ENCODE measurements at regions not wholly inside any gene's neighbourhood (a gene's known extent, or its start where the extent isn't known, plus 50 kb on each side); places are given as distances from the start of the nearest gene placed in this dataset.

- no peak for TF ChIP-seq CTCF (IDR thresholded peaks at IDR 0.05)
Observed at GRCh38 chr15:66959875-66960274, 105.5 kb upstream of the SMAD3 start.

GRCh38 chr15:66960519-66960918 is 104.9 kb upstream of the SMAD3 start:
- H3K4me3 ChIP-seq = no peak overlapping the region
- TF ChIP-seq CTCF (IDR thresholded peaks at IDR 0.05) = no peak
- H3K27ac ChIP-seq = no peak overlapping the region
- H3K36me3 ChIP-seq = no peaks in the 10 kb centered on the region
- no peaks in the 10 kb centered on the region for H3K27me3 ChIP-seq
- no peak for DNase-seq (ENCODE audit: low spot score)
- no peaks in the 10 kb centered on the region for H3K9me3 ChIP-seq
- H3K4me1 ChIP-seq = no peaks in the 10 kb centered on the region

More at GRCh38 chr15:66959875-66960274, 105.5 kb upstream of the SMAD3 start:
- no peak for DNase-seq (ENCODE audit: low spot score)
- no peaks in the 10 kb centered on the region for H3K4me1 ChIP-seq
- H3K27ac ChIP-seq = no peak overlapping the region
- H3K36me3 ChIP-seq = no peaks in the 10 kb centered on the region
- H3K27me3 ChIP-seq = no peaks in the 10 kb centered on the region
- no peak overlapping the region for H3K4me3 ChIP-seq
- no peaks in the 10 kb centered on the region for H3K9me3 ChIP-seq

- no peaks in the 10 kb centered on the region for H3K9me3 ChIP-seq
- DNase-seq (ENCODE audit: low spot score) = no peak
- H3K4me1 ChIP-seq = no peaks in the 10 kb centered on the region
- H3K4me3 ChIP-seq = no peak overlapping the region
- H3K27ac ChIP-seq = no peak overlapping the region
- TF ChIP-seq CTCF (IDR thresholded peaks at IDR 0.05) = no peak
- H3K36me3 ChIP-seq = no peaks in the 10 kb centered on the region
- no peaks in the 10 kb centered on the region for H3K27me3 ChIP-seq
Observed at GRCh38 chr15:66961407-66961884, 104.0 kb upstream of the SMAD3 start.

GRCh38 chr15:66961901-66962300 is 103.5 kb upstream of the SMAD3 start:
- no peak for TF ChIP-seq CTCF (IDR thresholded peaks at IDR 0.05)
- no peak overlapping the region for H3K4me3 ChIP-seq
- no peaks in the 10 kb centered on the region for H3K9me3 ChIP-seq
- H3K27me3 ChIP-seq = no peaks in the 10 kb centered on the region
- H3K27ac ChIP-seq = no peak overlapping the region
- no peaks in the 10 kb centered on the region for H3K4me1 ChIP-seq
- no peaks in the 10 kb centered on the region for H3K36me3 ChIP-seq
- no peak for DNase-seq (ENCODE audit: low spot score)

GRCh38 chr15:66962522-66962921 is 102.9 kb upstream of the SMAD3 start:
- Histone ChIP-seq H3K27ac (no peak overlapping the region), H3K4me1 (no peaks in the 10 kb centered on the region), H3K9me3 (no peaks in the 10 kb centered on the region), H3K27me3 (no peaks in the 10 kb centered on the region), H3K36me3 (no peaks in the 10 kb centered on the region), H3K4me3 (no peak overlapping the region)
- DNase-seq (ENCODE audit: low spot score) = no peak
- no peak for TF ChIP-seq CTCF (IDR thresholded peaks at IDR 0.05)

GRCh38 chr15:66963084-66963483 is 102.3 kb upstream of the SMAD3 start:
- H3K9me3 ChIP-seq = no peaks in the 10 kb centered on the region
- no peak overlapping the region for H3K27ac ChIP-seq
- H3K4me1 ChIP-seq = no peaks in the 10 kb centered on the region
- DNase-seq (ENCODE audit: low spot score) = no peak
- no peak for TF ChIP-seq CTCF (IDR thresholded peaks at IDR 0.05)
- no peak overlapping the region for H3K4me3 ChIP-seq
- no peaks in the 10 kb centered on the region for H3K36me3 ChIP-seq
- H3K27me3 ChIP-seq = no peaks in the 10 kb centered on the region
